ENCODE measurements at regions not wholly inside any gene's neighbourhood (a gene's known extent, or its start where the extent isn't known, plus 50 kb on each side); places are given as distances from the start of the nearest gene placed in this dataset.

GRCh38 chr20:6495907-6496306, 271.6 kb upstream of the BMP2 start:
- no peaks in the 10 kb centered on the region for H3K36me3 ChIP-seq (ENCODE audit: control insufficient read depth in 2 of 4, insufficient read depth in 4 of 4, low read length in 3 of 4)
- POLR2A ChIA-PET (ENCODE audit: partially characterized antibody) = no interaction called here
- WGBS, 2 experiments (ENCODE audit: extremely low coverage in 1 of 2, insufficient coverage in 1 of 2, insufficient read length in 1 of 2, insufficient replicate concordance in 2 of 2, low coverage in 1 of 2, low lambda C conversion rate in 2 of 2, missing lambda C conversion rate in 1 of 2) = 94% methylated on average over 1 of the region's 1 CpG; no CpG with 5 or more reads in 1 of the 2 experiments
- no peaks in the 10 kb centered on the region for H3K79me2 ChIP-seq (ENCODE audit: control insufficient read depth in 1 of 2, insufficient read depth in 2 of 2, low read length in 2 of 2)
- no peak overlapping the region for H4K5ac ChIP-seq (ENCODE audit: insufficient read length, low read depth, low read length)
- TF ChIP-seq HDAC6 (IDR thresholded peaks at IDR 0.05; ENCODE audit: low read depth, low read length) (no peak), TEAD4 (IDR thresholded peaks at IDR 0.05; ENCODE audit: low read depth, low read length) (no peak), RBBP5 (IDR thresholded peaks at IDR 0.05; ENCODE audit: borderline replicate concordance, low read depth, low read length) (no peak), PHF8 (conservative IDR thresholded peaks at IDR 0.05; ENCODE audit: low read depth, low read length) (no peak), RNF2 (IDR thresholded peaks at IDR 0.05; ENCODE audit: borderline replicate concordance, low read depth, low read length, missing control alignments, poor library complexity, severe bottlenecking) (no peak), SIX5 (IDR thresholded peaks at IDR 0.05; ENCODE audit: low read depth, low read length) (no peak), BACH1 (IDR thresholded peaks at IDR 0.05; ENCODE audit: low read length) (no peak), TAF1 (IDR thresholded peaks at IDR 0.05; ENCODE audit: low read depth, low read length) (no peak)
- CTCF ChIA-PET (ENCODE audit: partially characterized antibody) = no interaction called here
- no peak overlapping the region for H2AFZ ChIP-seq (ENCODE audit: low read length)
- no peak overlapping the region for H3K27ac ChIP-seq (ENCODE audit: low read depth, low read length)
- no peak overlapping the region for H3K4ac ChIP-seq (replicated peaks; ENCODE audit: insufficient read length, low read depth, low read length)
- no peak overlapping the region for H2BK120ac ChIP-seq (replicated peaks; ENCODE audit: low read depth, low read length)
- no peak for FAIRE-seq
- H3K56ac ChIP-seq (replicated peaks; ENCODE audit: insufficient read length, low read depth, low read length) = no peak overlapping the region
- no peak overlapping the region for H2BK20ac ChIP-seq (ENCODE audit: low read length)
- H2BK12ac ChIP-seq (ENCODE audit: low read depth, low read length) = no peak overlapping the region
- no peak overlapping the region for H2AK5ac ChIP-seq (ENCODE audit: low read depth, low read length)
- no peak overlapping the region for H3K18ac ChIP-seq (ENCODE audit: extremely low read depth, low read length)
- no peak overlapping the region for H3K23ac ChIP-seq (ENCODE audit: insufficient read length)
- H4K8ac ChIP-seq (ENCODE audit: extremely low read depth, insufficient read depth, low read length) = no peak overlapping the region
- H4K91ac ChIP-seq (replicated peaks; ENCODE audit: insufficient read length, low read length) = no peak overlapping the region
- no peaks in the 10 kb centered on the region for H3K23me2 ChIP-seq (ENCODE audit: low read depth, low read length)
- no peak overlapping the region for H3K4me3 ChIP-seq (ENCODE audit: extremely low read depth in 1 of 4, insufficient read depth in 2 of 4, low read depth in 3 of 4, low read length in 4 of 4)
- no peak overlapping the region for H3K4me2 ChIP-seq (ENCODE audit: insufficient read depth in 1 of 2, low read depth in 2 of 2, low read length in 2 of 2)
- H3K9me3 ChIP-seq (ENCODE audit: insufficient read depth in 2 of 2, low read depth in 1 of 2, low read length in 1 of 2) = no peaks in the 10 kb centered on the region; a peak in 1 of 4 replicates
- no peak overlapping the region for H3K14ac ChIP-seq (ENCODE audit: insufficient read length)
- H3K79me1 ChIP-seq (ENCODE audit: low read depth, low read length) = no peaks in the 10 kb centered on the region
- H3K4me1 ChIP-seq (replicated peaks in 1 of 4; ENCODE audit: control insufficient read depth in 3 of 4, insufficient read depth in 4 of 4, low read length in 3 of 4) = no peaks in the 10 kb centered on the region
- H2BK5ac ChIP-seq (ENCODE audit: low read depth, low read length) = no peak overlapping the region
- DNase-seq (ENCODE audit: low read depth in 1 of 2, low spot score in 2 of 2) = no peak
- H3K27me3 ChIP-seq (replicated peaks in 1 of 4; ENCODE audit: control insufficient read depth in 3 of 4, extremely low read depth in 1 of 4, insufficient read depth in 3 of 4, low read length in 3 of 4) = no peaks in the 10 kb centered on the region
- H4K20me1 ChIP-seq (replicated peaks in 1 of 2; ENCODE audit: control insufficient read depth in 1 of 2, insufficient read depth in 2 of 2, low read length in 2 of 2) = no peaks in the 10 kb centered on the region
- no peak overlapping the region for H3K9ac ChIP-seq (replicated peaks in 1 of 4; ENCODE audit: extremely low read depth in 1 of 4, low read depth in 3 of 4, low read length in 3 of 4)
- H2BK15ac ChIP-seq (ENCODE audit: low read length) = no peak overlapping the region
